SK-N-SH (cell line): ENCODE measurements at regions not wholly inside any gene's neighbourhood (a gene's known extent, or its start where the extent isn't known, plus 50 kb on each side); places are given as distances from the start of the nearest gene placed in this dataset.

ENCODE experiments used
- CTCF ChIA-PET: fragments of 300-600, 350-600 bp; formaldehyde crosslinking; extraction: SDS; loops from one replicate; lab custom pipeline; 2021; lab: Yijun Ruan, JAX
- POLR2A ChIA-PET: fragments of 350-600 bp; sonication (Branson Sonifier 250); formaldehyde crosslinking; extraction: SDS; loops from one replicate; lab custom pipeline; 2020; ENCODE audit warnings: antibody characterized with exemption, inconsistent platforms; lab: Yijun Ruan, JAX
- DNase-seq: peaks from one replicate; pipeline ENCODE4 v3.0.0; 2012
- H2AFZ ChIP-seq: fragments of 200-600 bp; sonication (generic); 2 replicates; pipeline ENCODE4 v1.8.1; 2016; ENCODE audit warnings: antibody characterized with exemption, mild to moderate bottlenecking, low read depth
- H3F3A ChIP-seq: fragments of 200-600 bp; sonication (generic); replicated peaks from 2 replicates; pipeline ENCODE3; 2016; ENCODE audit warnings: antibody characterized with exemption, mild to moderate bottlenecking; ENCODE audit not compliant: insufficient read depth
- H3K27ac ChIP-seq, 2 experiments: fragments of 200-500 bp in 1 of 2; fragments of 200-600 bp in 1 of 2; sonication (Bioruptor generic) in 1 of 2; sonication (generic), shearing (Covaris generic) in 1 of 2; 2 replicates each; pipeline versions ENCODE4 v1.5.1 to v1.6.1; 2014 to 2016; ENCODE audit warnings: low read depth in 2 of 2, inconsistent platforms in 1 of 2, low read length in 1 of 2, mild to moderate bottlenecking in 1 of 2, mixed read lengths in 1 of 2
- H3K27me3 ChIP-seq: fragments of 200-600 bp; sonication (generic), shearing (Covaris generic); 2 replicates; pipeline ENCODE4 v1.6.1; 2016; ENCODE audit warnings: mixed run types; ENCODE audit not compliant: insufficient read depth
- H3K36me3 ChIP-seq, 2 experiments: fragments of 200-500 bp in 1 of 2; fragments of 200-600 bp in 1 of 2; sonication (Bioruptor generic) in 1 of 2; sonication (generic) in 1 of 2; replicated peaks in 1 of 2; 2 replicates each; pipeline versions ENCODE3 to v1.5.1; 2014 to 2016; ENCODE audit warnings: low read length in 1 of 2, mild to moderate bottlenecking in 1 of 2; ENCODE audit not compliant: insufficient read depth in 2 of 2, control insufficient read depth in 1 of 2
- H3K4me1 ChIP-seq, 2 experiments: fragments of 200-500 bp in 1 of 2; fragments of 200-600 bp in 1 of 2; sonication (Bioruptor generic) in 1 of 2; sonication (generic), shearing (Covaris generic) in 1 of 2; 2 replicates each; pipeline versions ENCODE4 v1.5.1 to v1.6.1; 2014 to 2016; ENCODE audit warnings: low read depth in 1 of 2, low read length in 1 of 2, mixed run types in 1 of 2; ENCODE audit not compliant: insufficient read depth in 2 of 2, control insufficient read depth in 1 of 2
- H3K4me2 ChIP-seq: fragments of 200-600 bp; sonication (generic), shearing (Covaris generic); 2 replicates; pipeline ENCODE4 v1.6.1; 2017; ENCODE audit warnings: mixed run types
- H3K4me3 ChIP-seq, 2 experiments: fragments of 200-500 bp in 1 of 2; fragments of 200-600 bp in 1 of 2; sonication (Bioruptor generic) in 1 of 2; sonication (generic), shearing (Covaris generic) in 1 of 2; 2 replicates each; pipeline versions ENCODE4 v1.5.1 to v1.8.1; 2014 to 2016; ENCODE audit warnings: low read depth in 2 of 2, inconsistent platforms in 1 of 2, low read length in 1 of 2, mild to moderate bottlenecking in 1 of 2, mixed read lengths in 1 of 2, moderate library complexity in 1 of 2
- H3K79me2 ChIP-seq: fragments of 200-600 bp; sonication (generic); 2 replicates; pipeline ENCODE4 v1.8.1; 2017; ENCODE audit warnings: mild to moderate bottlenecking; ENCODE audit not compliant: insufficient read depth
- H3K9ac ChIP-seq: fragments of 200-600 bp; sonication (generic); 2 replicates; pipeline ENCODE4 v1.6.1; 2017; ENCODE audit warnings: mixed run types
- H3K9me2 ChIP-seq: fragments of 200-600 bp; sonication (generic); 2 replicates; pipeline ENCODE4 v1.6.1; 2017; ENCODE audit warnings: mixed run types
- H3K9me3 ChIP-seq: fragments of 200-600 bp; sonication (generic); 2 replicates; pipeline ENCODE4 v1.6.1; 2017; ENCODE audit warnings: mixed run types, mild to moderate bottlenecking, moderate library complexity
- H4K20me1 ChIP-seq: fragments of 200-600 bp; sonication (generic); 2 replicates; pipeline ENCODE4 v1.6.1; 2017; ENCODE audit warnings: mild to moderate bottlenecking, mixed run types; ENCODE audit not compliant: insufficient read depth
- CHD2 ChIP-seq: fragments of 150-350 bp; IDR thresholded peaks from 2 replicates; pipeline ENCODE4 v1.6.1; 2018; ENCODE audit warnings: low read length; ENCODE audit not compliant: partially characterized antibody
- CTCF ChIP-seq: fragments of 200-600 bp; sonication (generic); IDR thresholded peaks from 2 replicates; pipeline ENCODE4 v1.6.1; 2017; ENCODE audit warnings: antibody characterized with exemption, mild to moderate bottlenecking, moderate library complexity
- FOSL2 ChIP-seq: IDR thresholded peaks from 2 replicates; pipeline ENCODE4 v1.4.0; 2012; ENCODE audit warnings: low read depth, mild to moderate bottlenecking, moderate library complexity, borderline replicate concordance
- FOXJ3 ChIP-seq: sonication (generic); formaldehyde crosslinking; IDR thresholded peaks from 2 replicates; pipeline ENCODE4 v1.5.1; 2020; ENCODE audit warnings: mild to moderate bottlenecking, missing genetic modification reagents
- GATA2 ChIP-seq: sonication (generic); formaldehyde crosslinking; IDR thresholded peaks from 2 replicates; pipeline ENCODE4 v1.5.0; 2020; ENCODE audit warnings: mild to moderate bottlenecking, missing genetic modification reagents
- NRF1 ChIP-seq: IDR thresholded peaks from 2 replicates; pipeline ENCODE4 v1.6.1; 2012; ENCODE audit warnings: low read depth, mild to moderate bottlenecking, low read length
- POLR2AphosphoS5 ChIP-seq: IDR thresholded peaks from 2 replicates; pipeline ENCODE4 v1.6.1; 2012; ENCODE audit warnings: low read depth, low read length
- RAD21 ChIP-seq: IDR thresholded peaks from 2 replicates; pipeline ENCODE4 v1.6.1; 2012; ENCODE audit warnings: mild to moderate bottlenecking, low read length
- RCOR1 ChIP-seq: fragments of 150-350 bp; IDR thresholded peaks from 2 replicates; pipeline ENCODE4 v1.6.1; 2017; ENCODE audit warnings: antibody characterized with exemption, low read length
- REST ChIP-seq: IDR thresholded peaks from 2 replicates; pipeline ENCODE4 v1.6.1; 2012; ENCODE audit warnings: mild to moderate bottlenecking, low read depth, low read length, moderate library complexity
- SMC3 ChIP-seq: IDR thresholded peaks from 2 replicates; pipeline ENCODE4 v1.6.1; 2012; ENCODE audit warnings: low read depth, low read length, improper control_type of control experiment
- TAF1 ChIP-seq: IDR thresholded peaks from 2 replicates; pipeline ENCODE4 v1.6.1; 2012; ENCODE audit warnings: low read depth, mild to moderate bottlenecking, low read length, moderate library complexity, borderline replicate concordance
- TCF12 ChIP-seq: IDR thresholded peaks from 2 replicates; pipeline ENCODE4 v1.4.0; 2012
- WGBS: methylation state at CpG from one replicate; pipeline ENCODE4 v1.1.6; 2017; ENCODE audit warnings: low lambda C conversion rate; 5-methylcytosine and 5-hydroxymethylcytosine counted together
- TF ChIP-seq, protein P1 (sequence below): IDR thresholded peaks from 2 replicates; pipeline ENCODE4 v1.4.0; 2012; ENCODE audit warnings: low read depth, borderline replicate concordance

DNA sequence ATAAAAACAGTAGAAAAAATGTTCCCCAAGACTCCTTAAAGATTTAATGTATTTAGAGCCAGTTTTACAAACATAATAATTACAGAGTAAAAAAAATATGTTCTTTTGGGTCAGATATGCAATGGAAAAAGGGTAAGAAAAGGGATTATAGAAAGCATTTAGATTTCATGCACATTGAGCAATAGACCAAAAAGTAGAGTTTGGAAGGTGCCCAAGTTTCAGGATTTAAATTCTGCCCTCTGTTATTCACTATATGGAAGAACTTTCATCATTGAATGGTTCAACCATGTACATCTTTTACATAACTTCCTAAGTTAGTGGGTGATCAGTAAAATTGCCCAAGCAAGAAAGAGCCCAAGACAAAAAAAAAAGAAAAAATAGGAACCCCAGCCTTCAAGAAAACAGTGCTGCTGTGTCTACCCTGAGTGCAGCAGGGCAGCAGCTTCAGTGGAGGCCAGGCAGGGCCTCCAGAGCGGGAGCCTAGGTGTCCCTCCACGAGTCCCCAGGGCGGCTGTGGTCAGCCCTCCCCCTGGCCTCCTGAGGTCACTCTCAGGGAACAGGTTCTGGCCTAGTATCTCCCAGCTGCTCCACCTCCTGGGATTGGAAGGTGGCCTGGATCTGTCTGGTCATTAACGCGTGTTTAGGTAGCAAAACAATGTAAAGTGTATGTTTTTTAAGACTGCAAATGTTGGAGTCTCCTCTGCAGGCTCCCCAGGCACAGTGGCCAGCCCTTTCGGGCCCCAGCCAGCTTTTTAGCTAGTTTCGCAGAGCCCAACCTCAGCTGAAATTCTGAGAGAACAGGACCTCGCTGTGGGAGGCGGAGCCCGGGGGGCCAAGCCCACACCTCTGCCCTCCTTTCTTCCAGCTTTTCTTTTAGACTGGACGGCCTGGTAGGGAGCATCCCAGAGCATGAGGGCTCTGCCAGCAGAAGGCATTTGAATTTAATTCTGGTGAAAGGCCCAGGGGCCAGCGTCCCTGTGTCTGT, 77.3 kb downstream of the TEX51 start:
- CTCF ChIA-PET = interaction anchor here (0.7 to 4.1 kb wide), 9 partner anchors 9 to 448 kb away, joined by 3 to 20 read pairs (median 4); no protein-coding TSS in a partner anchor

DNA sequence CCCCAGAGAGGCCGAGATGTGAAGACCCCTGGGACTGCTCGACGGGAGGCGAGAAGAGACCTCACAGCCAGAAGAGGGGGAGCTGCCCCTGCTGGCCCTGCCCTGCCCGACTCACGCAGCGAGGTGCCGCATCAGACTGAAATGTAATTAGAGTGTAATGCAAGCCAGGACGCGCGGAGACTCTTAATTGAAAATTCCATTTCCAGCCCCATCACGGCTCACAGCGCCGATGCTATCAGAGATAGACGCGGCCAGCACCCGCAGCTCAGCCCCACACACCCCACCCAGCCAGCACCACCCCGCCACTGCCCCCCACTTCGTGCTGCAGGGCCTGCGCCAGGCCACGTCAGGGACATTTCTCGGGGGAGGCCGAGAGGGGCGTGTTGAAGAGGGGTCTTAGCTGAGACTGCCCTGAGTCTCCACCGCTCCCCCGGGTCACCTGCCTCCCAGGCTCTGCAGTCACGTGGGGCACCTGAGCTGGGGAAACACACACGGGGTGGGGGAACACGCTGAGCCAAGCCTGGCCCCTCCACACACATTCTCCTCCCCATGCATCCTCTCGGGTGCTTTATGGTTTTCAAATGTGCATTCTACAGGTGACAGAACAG, 78.1 kb downstream of the TEX51 start:
- H3K4me1 ChIP-seq = peaks cover 0 to 28% of the 10 kb centered on the region in 2 experiments; a peak in 1 of 4 replicates
- H3K9me2 ChIP-seq = no peaks in the 10 kb centered on the region
- ChIA-PET POLR2A (no interaction called here), CTCF (interaction anchor here (1.0 to 4.1 kb wide), 8 partner anchors 8 to 200 kb away, joined by 3 to 20 read pairs (median 4); no protein-coding TSS in a partner anchor)
- no peak overlapping the region for H3K4me2 ChIP-seq
- H3K9me3 ChIP-seq = no peaks in the 10 kb centered on the region
- H3F3A ChIP-seq = no peaks in the 10 kb centered on the region
- H3K27me3 ChIP-seq = peaks cover 18% of the 10 kb centered on the region
- H3K4me3 ChIP-seq = no peak overlapping the region; a peak in 1 of 4 replicates
- DNase-seq = peak; percentile 81
- no peaks in the 10 kb centered on the region for H4K20me1 ChIP-seq
- H3K36me3 ChIP-seq = no peaks in the 10 kb centered on the region
- no peak overlapping the region for H2AFZ ChIP-seq
- peak overlapping the region in 1 of 2 experiments; percentile 19; a peak in 1 of 4 replicates for H3K27ac ChIP-seq
- WGBS = 26% methylated on average over 18 of the region's 30 CpGs
- H3K79me2 ChIP-seq = no peaks in the 10 kb centered on the region
- H3K9ac ChIP-seq = no peak overlapping the region
- TF ChIP-seq FOXJ3 (peak; percentile 74), FOSL2 (no peak), CHD2 (peak; percentile 24), RCOR1 (peak; percentile 80; the same call in 1 of the 2 replicates), TAF1 (no peak), SMC3 (no peak; the same call in 1 of the 2 replicates), RAD21 (0 out of 2 replicates have a peak, but pooled peaks have one; percentile 16), CTCF (no peak), POLR2AphosphoS5 (no peak), GATA2 (CRISPR knock-in tag) (peak; percentile 90)
- TF ChIP-seq, protein P1, sequence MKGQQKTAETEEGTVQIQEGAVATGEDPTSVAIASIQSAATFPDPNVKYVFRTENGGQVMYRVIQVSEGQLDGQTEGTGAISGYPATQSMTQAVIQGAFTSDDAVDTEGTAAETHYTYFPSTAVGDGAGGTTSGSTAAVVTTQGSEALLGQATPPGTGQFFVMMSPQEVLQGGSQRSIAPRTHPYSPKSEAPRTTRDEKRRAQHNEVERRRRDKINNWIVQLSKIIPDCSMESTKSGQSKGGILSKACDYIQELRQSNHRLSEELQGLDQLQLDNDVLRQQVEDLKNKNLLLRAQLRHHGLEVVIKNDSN = no peak

More for the DNA sequence above, 77.3 kb downstream of the TEX51 start:
- POLR2A ChIA-PET = no interaction called here
- Histone ChIP-seq H3K27ac (peak overlapping the region in 1 of 2 experiments; percentile 19; a peak in 1 of 4 replicates), H3K79me2 (no peaks in the 10 kb centered on the region), H3K9me2 (no peaks in the 10 kb centered on the region), H3K4me1 (peaks cover 0 to 35% of the 10 kb centered on the region in 2 experiments; a peak in 1 of 4 replicates), H3K4me3 (no peak overlapping the region), H3K9ac (no peak overlapping the region), H4K20me1 (no peaks in the 10 kb centered on the region), H3K27me3 (peaks cover 20% of the 10 kb centered on the region)
- peak; percentile 36 for DNase-seq
- TF ChIP-seq TCF12 = no peak
- no peak for TF ChIP-seq NRF1
- TF ChIP-seq REST = no peak
- TF ChIP-seq, all 33 proteins: peak for 0
- H2AFZ ChIP-seq = no peak overlapping the region
- H3K4me2 ChIP-seq = no peak overlapping the region
- H3K36me3 ChIP-seq = no peaks in the 10 kb centered on the region
- 58% methylated on average over 11 of the region's 12 CpGs for WGBS
- H3F3A ChIP-seq = no peaks in the 10 kb centered on the region
- no peaks in the 10 kb centered on the region for H3K9me3 ChIP-seq
